HEK293 (cell line): ENCODE measurements at regions not wholly inside any gene's neighbourhood (a gene's known extent, or its start where the extent isn't known, plus 50 kb on each side); places are given as distances from the start of the nearest gene placed in this dataset.

Experiments used
- CTCF ChIA-PET: fragments of 350-600 bp; formaldehyde crosslinking; extraction: SDS; loops from one replicate; lab custom pipeline; 2021; ENCODE audit warnings: antibody characterized with exemption; lab: Yijun Ruan, JAX
- POLR2A ChIA-PET: fragments of 300-600 bp; formaldehyde crosslinking; extraction: SDS; loops from one replicate; lab custom pipeline; 2020; ENCODE audit warnings: antibody characterized with exemption, inconsistent platforms; lab: Yijun Ruan, JAX
- H3K27ac ChIP-seq: fragments of 200-500 bp; sonication (Bioruptor generic); 2 replicates; pipeline ENCODE4 v1.5.1; 2014; ENCODE audit warnings: low read depth, low read length, control low read depth, inconsistent platforms; ENCODE audit errors: extremely low read depth
- H3K36me3 ChIP-seq, 2 experiments: fragments of 200-500 bp in 1 of 2; sonication (Bioruptor generic) in 1 of 2; 1 replicate in 1 of 2; 2 replicates in 1 of 2; pipeline ENCODE4 v1.5.1; 2014 to 2017; ENCODE audit warnings: inconsistent platforms in 2 of 2, low read length in 2 of 2; ENCODE audit not compliant: control insufficient read depth in 2 of 2, insufficient read depth in 1 of 2
- H3K4me1 ChIP-seq: fragments of 200-500 bp; sonication (Bioruptor generic); 2 replicates; pipeline ENCODE4 v1.5.1; 2014; ENCODE audit warnings: mild to moderate bottlenecking, low read length, inconsistent platforms; ENCODE audit not compliant: control insufficient read depth, insufficient read depth
- H3K4me3 ChIP-seq: 2 replicates; pipeline ENCODE4 v1.5.1; 2011; ENCODE audit warnings: low read depth, mild to moderate bottlenecking, control low read depth, low read length, moderate library complexity
- H3K9me3 ChIP-seq: fragments of 200-500 bp; sonication (Bioruptor generic); 2 replicates; pipeline ENCODE4 v1.5.1; 2014; ENCODE audit warnings: low read depth, low read length, inconsistent platforms; ENCODE audit not compliant: control insufficient read depth, insufficient read depth
- BCL11A ChIP-seq: fragments of 450-650 bp; formaldehyde crosslinking; IDR thresholded peaks from 2 replicates; pipeline ENCODE4 v1.5.1; 2016; ENCODE audit warnings: low read depth, missing biosample characterization, missing genetic modification characterization
- KLF9 ChIP-seq: fragments of 450-650 bp; formaldehyde crosslinking; IDR thresholded peaks from 2 replicates; pipeline ENCODE4 v1.5.1; 2016; ENCODE audit warnings: missing biosample characterization, missing genetic modification characterization, low read depth
- OSR2 ChIP-seq: fragments of 450-650 bp; formaldehyde crosslinking; IDR thresholded peaks from 2 replicates; pipeline ENCODE4 v1.5.1; 2016; ENCODE audit warnings: missing biosample characterization, missing genetic modification characterization
- SALL2 ChIP-seq: fragments of 450-650 bp; formaldehyde crosslinking; IDR thresholded peaks from 2 replicates; pipeline ENCODE4 v1.5.0; 2017; ENCODE audit warnings: missing biosample characterization, mild to moderate bottlenecking, missing genetic modification characterization, borderline replicate concordance
- SCRT2 ChIP-seq: fragments of 450-650 bp; formaldehyde crosslinking; IDR thresholded peaks from 2 replicates; pipeline ENCODE4 v1.5.1; 2016; ENCODE audit warnings: missing biosample characterization, missing genetic modification characterization
- SP2 ChIP-seq: fragments of 450-650 bp; formaldehyde crosslinking; IDR thresholded peaks from 2 replicates; pipeline ENCODE4 v1.5.1; 2016; ENCODE audit warnings: missing biosample characterization, missing genetic modification characterization
- TSHZ1 ChIP-seq: fragments of 450-650 bp; formaldehyde crosslinking; IDR thresholded peaks from 2 replicates; pipeline ENCODE4 v1.5.1; 2016; ENCODE audit warnings: missing biosample characterization, missing genetic modification characterization, borderline replicate concordance
- YY1 ChIP-seq: fragments of 450-650 bp; formaldehyde crosslinking; IDR thresholded peaks from 2 replicates; pipeline ENCODE4 v1.5.1; 2018; ENCODE audit warnings: missing biosample characterization, missing genetic modification characterization
- ZNF114 ChIP-seq: fragments of 450-650 bp; formaldehyde crosslinking; IDR thresholded peaks from 2 replicates; pipeline ENCODE4 v1.5.0; 2017; ENCODE audit warnings: missing biosample characterization, missing genetic modification characterization
- ZNF133 ChIP-seq: fragments of 450-650 bp; formaldehyde crosslinking; IDR thresholded peaks from 2 replicates; pipeline ENCODE4 v1.5.1; 2016; ENCODE audit warnings: missing biosample characterization, missing genetic modification characterization
- ZNF138 ChIP-seq: fragments of 450-650 bp; formaldehyde crosslinking; IDR thresholded peaks from 2 replicates; pipeline ENCODE4 v1.5.1; 2016; ENCODE audit warnings: missing biosample characterization, missing genetic modification characterization, borderline replicate concordance
- ZNF2 ChIP-seq: fragments of 450-650 bp; formaldehyde crosslinking; IDR thresholded peaks from 2 replicates; pipeline ENCODE4 v1.5.1; 2016; ENCODE audit warnings: missing biosample characterization, missing genetic modification characterization
- ZNF202 ChIP-seq: fragments of 450-650 bp; formaldehyde crosslinking; IDR thresholded peaks from 2 replicates; pipeline ENCODE4 v1.5.1; 2016; ENCODE audit warnings: missing biosample characterization, missing genetic modification characterization, borderline replicate concordance
- ZNF221 ChIP-seq: fragments of 450-650 bp; formaldehyde crosslinking; IDR thresholded peaks from 2 replicates; pipeline ENCODE4 v1.5.1; 2017; ENCODE audit warnings: missing biosample characterization, missing genetic modification characterization, borderline replicate concordance
- ZNF26 ChIP-seq: fragments of 450-650 bp; formaldehyde crosslinking; IDR thresholded peaks from 2 replicates; pipeline ENCODE4 v1.5.1; 2016; ENCODE audit warnings: missing biosample characterization, missing genetic modification characterization
- ZNF266 ChIP-seq: fragments of 450-650 bp; formaldehyde crosslinking; IDR thresholded peaks from 2 replicates; pipeline ENCODE4 v1.5.1; 2016; ENCODE audit warnings: missing biosample characterization, missing genetic modification characterization, low read depth
- ZNF433 ChIP-seq: fragments of 450-650 bp; formaldehyde crosslinking; IDR thresholded peaks from 2 replicates; pipeline ENCODE4 v1.5.1; 2016; ENCODE audit warnings: missing biosample characterization, missing genetic modification characterization, low read depth
- ZNF501 ChIP-seq: fragments of 450-650 bp; formaldehyde crosslinking; IDR thresholded peaks from 2 replicates; pipeline ENCODE4 v1.5.1; 2016; ENCODE audit warnings: missing biosample characterization, missing genetic modification characterization
- ZNF514 ChIP-seq: fragments of 450-650 bp; formaldehyde crosslinking; IDR thresholded peaks from 2 replicates; pipeline ENCODE4 v1.5.1; 2016; ENCODE audit warnings: missing biosample characterization, missing genetic modification characterization
- ZNF658 ChIP-seq: fragments of 450-650 bp; formaldehyde crosslinking; IDR thresholded peaks from 2 replicates; pipeline ENCODE4; 2016; ENCODE audit warnings: missing biosample characterization, missing genetic modification characterization
- ZNF776 ChIP-seq: fragments of 450-650 bp; formaldehyde crosslinking; IDR thresholded peaks from 2 replicates; pipeline ENCODE4 v1.5.0; 2017; ENCODE audit warnings: missing biosample characterization, missing genetic modification characterization, borderline replicate concordance
- ZNF830 ChIP-seq: fragments of 450-650 bp; IDR thresholded peaks from 2 replicates; pipeline ENCODE4 v1.5.0; 2018; ENCODE audit warnings: missing biosample characterization, missing genetic modification characterization, low read depth, mild to moderate bottlenecking, moderate library complexity
- ZNF837 ChIP-seq: fragments of 450-650 bp; formaldehyde crosslinking; IDR thresholded peaks from 2 replicates; pipeline ENCODE4 v1.5.1; 2016; ENCODE audit warnings: missing biosample characterization, missing genetic modification characterization
- TF ChIP-seq, protein P1 (sequence below): fragments of 450-650 bp; formaldehyde crosslinking; IDR thresholded peaks from 2 replicates; pipeline ENCODE4 v1.5.1; 2017; ENCODE audit warnings: missing biosample characterization, missing genetic modification characterization
- TF ChIP-seq, protein P2 (sequence below): fragments of 450-650 bp; formaldehyde crosslinking; IDR thresholded peaks from 2 replicates; pipeline ENCODE4 v1.5.1; 2016; ENCODE audit warnings: missing biosample characterization, missing genetic modification characterization
- TF ChIP-seq, protein P3 (sequence below): fragments of 450-650 bp; formaldehyde crosslinking; IDR thresholded peaks from 2 replicates; pipeline ENCODE4 v1.5.1; 2016; ENCODE audit warnings: missing biosample characterization, missing genetic modification characterization

- Histone ChIP-seq H3K9me3 (no peaks in the 10 kb centered on the region), H3K4me1 (no peaks in the 10 kb centered on the region), H3K27ac (no peak overlapping the region), H3K36me3 (no peaks in the 10 kb centered on the region), H3K4me3 (no peak overlapping the region)
- ChIA-PET POLR2A (no interaction called here), CTCF (no interaction called here)
- TF ChIP-seq OSR2 (tag by site-specific recombination) (no peak), ZNF514 (tag by site-specific recombination) (no peak), ZNF2 (tag by site-specific recombination) (no peak), ZNF266 (tag by site-specific recombination) (no peak), SCRT2 (tag by site-specific recombination) (no peak), ZNF433 (no peak), ZNF133 (tag by site-specific recombination) (no peak), SP2 (tag by site-specific recombination) (no peak), ZNF658 (tag by site-specific recombination) (no peak), ZNF202 (tag by site-specific recombination) (no peak), ZNF776 (no peak), YY1 (tag by site-specific recombination) (no peak), ZNF26 (tag by site-specific recombination) (no peak), SALL2 (tag by site-specific recombination) (no peak), TSHZ1 (tag by site-specific recombination) (no peak)
- TF ChIP-seq, protein P1, sequence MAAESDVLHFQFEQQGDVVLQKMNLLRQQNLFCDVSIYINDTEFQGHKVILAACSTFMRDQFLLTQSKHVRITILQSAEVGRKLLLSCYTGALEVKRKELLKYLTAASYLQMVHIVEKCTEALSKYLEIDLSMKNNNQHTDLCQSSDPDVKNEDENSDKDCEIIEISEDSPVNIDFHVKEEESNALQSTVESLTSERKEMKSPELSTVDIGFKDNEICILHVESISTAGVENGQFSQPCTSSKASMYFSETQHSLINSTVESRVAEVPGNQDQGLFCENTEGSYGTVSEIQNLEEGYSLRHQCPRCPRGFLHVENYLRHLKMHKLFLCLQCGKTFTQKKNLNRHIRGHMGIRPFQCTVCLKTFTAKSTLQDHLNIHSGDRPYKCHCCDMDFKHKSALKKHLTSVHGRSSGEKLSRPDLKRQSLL = no peak
- TF ChIP-seq, protein P2, sequence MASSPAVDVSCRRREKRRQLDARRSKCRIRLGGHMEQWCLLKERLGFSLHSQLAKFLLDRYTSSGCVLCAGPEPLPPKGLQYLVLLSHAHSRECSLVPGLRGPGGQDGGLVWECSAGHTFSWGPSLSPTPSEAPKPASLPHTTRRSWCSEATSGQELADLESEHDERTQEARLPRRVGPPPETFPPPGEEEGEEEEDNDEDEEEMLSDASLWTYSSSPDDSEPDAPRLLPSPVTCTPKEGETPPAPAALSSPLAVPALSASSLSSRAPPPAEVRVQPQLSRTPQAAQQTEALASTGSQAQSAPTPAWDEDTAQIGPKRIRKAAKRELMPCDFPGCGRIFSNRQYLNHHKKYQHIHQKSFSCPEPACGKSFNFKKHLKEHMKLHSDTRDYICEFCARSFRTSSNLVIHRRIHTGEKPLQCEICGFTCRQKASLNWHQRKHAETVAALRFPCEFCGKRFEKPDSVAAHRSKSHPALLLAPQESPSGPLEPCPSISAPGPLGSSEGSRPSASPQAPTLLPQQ (tag by site-specific recombination) = no peak
Measured at GRCh38 chr4:154137320-154137905, 348.5 kb upstream of the SFRP2 start.

GRCh38 chr4:154135576-154135975, 346.7 kb upstream of the SFRP2 start:
- H3K36me3 ChIP-seq = no peaks in the 10 kb centered on the region
- no peaks in the 10 kb centered on the region for H3K4me1 ChIP-seq
- no peaks in the 10 kb centered on the region for H3K9me3 ChIP-seq
- ChIA-PET POLR2A (no interaction called here), CTCF (no interaction called here)
- H3K27ac ChIP-seq = no peak overlapping the region
- no peak overlapping the region for H3K4me3 ChIP-seq
- TF ChIP-seq ZNF501 (tag by site-specific recombination) = no peak
- no peak for TF ChIP-seq ZNF138 (tag by site-specific recombination)
- TF ChIP-seq KLF9 = no peak
- TF ChIP-seq ZNF221 = no peak
- TF ChIP-seq ZNF114 (tag by site-specific recombination) = no peak
- TF ChIP-seq ZNF830 (tag by site-specific recombination) = no peak
- TF ChIP-seq, protein P3, sequence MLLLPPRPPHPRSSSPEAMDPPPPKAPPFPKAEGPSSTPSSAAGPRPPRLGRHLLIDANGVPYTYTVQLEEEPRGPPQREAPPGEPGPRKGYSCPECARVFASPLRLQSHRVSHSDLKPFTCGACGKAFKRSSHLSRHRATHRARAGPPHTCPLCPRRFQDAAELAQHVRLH (tag by site-specific recombination) = no peak
- TF ChIP-seq ZNF266 (tag by site-specific recombination) = no peak
- no peak for TF ChIP-seq BCL11A (tag by site-specific recombination)
- no peak for TF ChIP-seq ZNF837 (tag by site-specific recombination)
- TF ChIP-seq, all 188 proteins: peak for 0
